Chondrocyte (in vitro differentiated cells): ENCODE measurements at regions not wholly inside any gene's neighbourhood (a gene's known extent, or its start where the extent isn't known, plus 50 kb on each side); places are given as distances from the start of the nearest gene placed in this dataset.
A peak's percentile ranks its signal among the peaks of the same experiment; 100 is the strongest.

Experiments used
- DNase-seq: peaks from one replicate; pipeline ENCODE4 v3.0.0; 2021; ENCODE audit warnings: mixed read lengths, low spot score
- H3K27ac Mint-ChIP-seq: one replicate; pipeline ENCODE4 v1.8.0; 2021; ENCODE audit warnings: mild to moderate bottlenecking, moderate library complexity, mixed read lengths; ENCODE audit not compliant: unreplicated experiment
- H3K27me3 Mint-ChIP-seq: 2 replicates; pipeline ENCODE4 v1.8.0; 2021; ENCODE audit warnings: low read depth, mixed read lengths
- H3K36me3 Mint-ChIP-seq: 2 replicates; pipeline ENCODE4 v1.8.0; 2021; ENCODE audit warnings: low read depth, mixed read lengths
- H3K4me1 Mint-ChIP-seq: 2 replicates; pipeline ENCODE4 v1.8.0; 2021; ENCODE audit warnings: low read depth, mild to moderate bottlenecking, mixed read lengths
- H3K4me3 Mint-ChIP-seq: one replicate; pipeline ENCODE4 v1.8.0; 2021; ENCODE audit warnings: mild to moderate bottlenecking, moderate library complexity, mixed read lengths; ENCODE audit not compliant: unreplicated experiment
- H3K9me3 Mint-ChIP-seq: 2 replicates; pipeline ENCODE4 v1.8.0; 2021; ENCODE audit warnings: low read depth, mixed read lengths
- TF ChIP-seq, protein P1 (sequence below): fragments of 200-600 bp; sonication (generic); IDR thresholded peaks from 2 replicates; pipeline ENCODE4 v1.5.0; 2021; ENCODE audit warnings: antibody characterized with exemption, mild to moderate bottlenecking, moderate library complexity

GRCh38 chr4:32010221-32010620, 1290.1 kb downstream of the PCDH7 start:
- no peak for DNase-seq
- Mint-ChIP-seq H3K27ac (no peak overlapping the region), H3K27me3 (no peaks in the 10 kb centered on the region), H3K36me3 (no peaks in the 10 kb centered on the region), H3K9me3 (peaks cover 6% of the 10 kb centered on the region), H3K4me1 (no peaks in the 10 kb centered on the region), H3K4me3 (no peak overlapping the region)
- TF ChIP-seq, protein P1, sequence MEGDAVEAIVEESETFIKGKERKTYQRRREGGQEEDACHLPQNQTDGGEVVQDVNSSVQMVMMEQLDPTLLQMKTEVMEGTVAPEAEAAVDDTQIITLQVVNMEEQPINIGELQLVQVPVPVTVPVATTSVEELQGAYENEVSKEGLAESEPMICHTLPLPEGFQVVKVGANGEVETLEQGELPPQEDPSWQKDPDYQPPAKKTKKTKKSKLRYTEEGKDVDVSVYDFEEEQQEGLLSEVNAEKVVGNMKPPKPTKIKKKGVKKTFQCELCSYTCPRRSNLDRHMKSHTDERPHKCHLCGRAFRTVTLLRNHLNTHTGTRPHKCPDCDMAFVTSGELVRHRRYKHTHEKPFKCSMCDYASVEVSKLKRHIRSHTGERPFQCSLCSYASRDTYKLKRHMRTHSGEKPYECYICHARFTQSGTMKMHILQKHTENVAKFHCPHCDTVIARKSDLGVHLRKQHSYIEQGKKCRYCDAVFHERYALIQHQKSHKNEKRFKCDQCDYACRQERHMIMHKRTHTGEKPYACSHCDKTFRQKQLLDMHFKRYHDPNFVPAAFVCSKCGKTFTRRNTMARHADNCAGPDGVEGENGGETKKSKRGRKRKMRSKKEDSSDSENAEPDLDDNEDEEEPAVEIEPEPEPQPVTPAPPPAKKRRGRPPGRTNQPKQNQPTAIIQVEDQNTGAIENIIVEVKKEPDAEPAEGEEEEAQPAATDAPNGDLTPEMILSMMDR = no peak

DNA sequence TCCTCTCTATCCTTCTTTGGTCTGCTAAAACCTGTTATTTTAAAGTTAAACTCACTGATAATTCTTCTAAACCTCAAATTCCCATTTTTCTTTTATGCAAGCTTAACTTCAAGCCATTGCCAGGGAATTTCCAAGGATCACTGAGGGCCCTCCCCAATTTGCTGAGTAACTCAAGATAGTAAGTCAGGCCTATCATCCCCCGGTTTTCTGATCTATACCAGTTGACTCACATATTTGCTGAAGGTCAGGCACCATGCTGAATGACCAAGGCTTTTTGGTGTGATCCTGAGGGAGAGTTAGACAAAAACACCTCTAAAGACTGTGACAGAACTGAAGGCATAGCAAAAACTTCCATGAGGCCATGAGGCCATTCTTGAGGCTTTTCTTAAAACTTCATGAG, 1301.9 kb downstream of the PCDH7 start:
- DNase-seq = no peak
- H3K4me1 Mint-ChIP-seq = peaks cover 33% of the 10 kb centered on the region
- H3K4me3 Mint-ChIP-seq = no peak overlapping the region
- H3K36me3 Mint-ChIP-seq = no peaks in the 10 kb centered on the region
- no peaks in the 10 kb centered on the region for H3K27me3 Mint-ChIP-seq
- H3K27ac Mint-ChIP-seq = no peak overlapping the region
- TF ChIP-seq, protein P1 = no peak
- peaks cover 2% of the 10 kb centered on the region for H3K9me3 Mint-ChIP-seq

DNA sequence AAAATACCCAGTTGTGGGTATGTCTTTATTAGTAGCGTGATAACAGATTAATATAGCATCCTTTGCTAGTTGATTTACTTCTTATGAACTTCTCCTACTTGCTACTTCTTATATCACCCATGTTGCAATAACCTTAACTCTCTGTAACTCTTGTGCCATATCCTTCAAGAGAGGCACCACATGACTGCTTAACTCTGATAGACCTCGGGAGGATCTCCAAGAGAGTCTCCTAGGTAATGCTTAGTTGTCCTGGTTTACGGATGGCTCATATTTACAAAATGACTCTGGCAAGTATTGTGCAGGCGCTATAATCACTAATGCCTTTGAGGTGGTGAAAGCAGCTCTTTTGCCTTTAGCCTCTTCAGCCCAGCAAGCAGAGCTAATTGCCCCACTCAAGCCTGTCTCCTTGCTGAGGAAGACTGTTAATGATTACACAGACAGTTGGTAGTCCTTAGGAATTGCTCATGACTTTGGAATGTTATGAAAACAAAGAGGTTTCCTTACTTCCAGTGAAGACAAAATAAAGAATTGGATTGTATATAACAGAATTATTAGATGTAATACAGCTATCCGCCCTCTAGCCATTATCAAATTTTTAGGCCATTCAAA, 1305.8 kb downstream of the PCDH7 start:
- Mint-ChIP-seq H3K4me1 (peaks cover 33% of the 10 kb centered on the region), H3K9me3 (peaks cover 2% of the 10 kb centered on the region), H3K27me3 (no peaks in the 10 kb centered on the region), H3K27ac (peak overlapping the region; percentile 18), H3K36me3 (no peaks in the 10 kb centered on the region), H3K4me3 (no peak overlapping the region)
- DNase-seq = no peak
- TF ChIP-seq, protein P1 = peak; percentile 11

- peaks cover 19% of the 10 kb centered on the region for H3K4me1 Mint-ChIP-seq
- no peaks in the 10 kb centered on the region for H3K27me3 Mint-ChIP-seq
- H3K27ac Mint-ChIP-seq = no peak overlapping the region
- no peak overlapping the region for H3K4me3 Mint-ChIP-seq
- no peaks in the 10 kb centered on the region for H3K36me3 Mint-ChIP-seq
- H3K9me3 Mint-ChIP-seq = no peaks in the 10 kb centered on the region
- DNase-seq = no peak
- TF ChIP-seq, protein P1 = no peak
These were observed 1310.2 kb downstream of the PCDH7 start for GRCh38 chr4:32030406-32030805.

DNA sequence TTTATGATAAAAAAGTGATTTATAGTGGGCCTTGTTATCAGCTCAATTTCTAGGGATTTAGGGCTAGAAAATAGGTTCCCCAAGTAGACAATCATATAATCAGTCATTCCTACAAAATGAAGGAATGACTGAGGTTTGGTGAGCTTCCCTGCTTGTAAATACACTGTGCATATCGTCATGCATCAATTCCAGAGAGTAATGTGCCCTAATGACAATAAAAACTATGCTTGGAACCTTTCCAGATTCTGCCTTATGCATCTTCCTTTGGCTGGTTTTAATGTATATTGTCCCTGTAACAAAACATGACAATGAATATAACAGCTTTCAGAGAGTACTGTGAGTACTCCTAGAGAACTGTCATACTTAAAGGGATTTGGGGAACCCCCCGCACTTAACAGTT, 1310.9 kb downstream of the PCDH7 start:
- no peak for DNase-seq
- peaks cover 12% of the 10 kb centered on the region for H3K4me1 Mint-ChIP-seq
- no peaks in the 10 kb centered on the region for H3K9me3 Mint-ChIP-seq
- H3K27me3 Mint-ChIP-seq = no peaks in the 10 kb centered on the region
- no peaks in the 10 kb centered on the region for H3K36me3 Mint-ChIP-seq
- H3K4me3 Mint-ChIP-seq = no peak overlapping the region
- no peak overlapping the region for H3K27ac Mint-ChIP-seq
- TF ChIP-seq, protein P1 = no peak
